Sigmoid colon (tissue), 3 donors: ENCODE measurements at regions not wholly inside any gene's neighbourhood (a gene's known extent, or its start where the extent isn't known, plus 50 kb on each side); places are given as distances from the start of the nearest gene placed in this dataset.

Source experiments
- CTCF ChIP-seq, 4 experiments: fragments of 450-650 bp in 3 of 4; fragments of 200-600 bp in 1 of 4; IDR thresholded peaks; one replicate each; pipeline ENCODE4 v1.5.1; 2016 to 2019; ENCODE audit warnings: antibody characterized with exemption in 4 of 4, mild to moderate bottlenecking in 3 of 4, moderate library complexity in 2 of 4
- POLR2A ChIP-seq, 2 donors: fragments of 450-650 bp; IDR thresholded peaks; one replicate each; pipeline ENCODE4 v1.6.1; 2016; ENCODE audit warnings: antibody characterized with exemption in 2 of 2, mild to moderate bottlenecking in 2 of 2, moderate library complexity in 2 of 2

GRCh38 chr5:2017540-2018389, 135.0 kb upstream of the IRX4 start:
- peak in 1 of 4 experiments; percentile 11 for TF ChIP-seq CTCF (IDR thresholded peaks at IDR 0.05)
- TF ChIP-seq POLR2A (IDR thresholded peaks at IDR 0.05): no peak
